Erythroblast (primary cell): ENCODE measurements at regions not wholly inside any gene's neighbourhood (a gene's known extent, or its start where the extent isn't known, plus 50 kb on each side); places are given as distances from the start of the nearest gene placed in this dataset.

Source experiments
- GATA1 ChIP-seq: IDR thresholded peaks from 2 replicates; pipeline ENCODE4 v1.6.1; 2011; ENCODE audit warnings: low read depth, mild to moderate bottlenecking, control low read depth, low read length, moderate library complexity
- POLR2A ChIP-seq: IDR thresholded peaks from 2 replicates; pipeline ENCODE4 v1.6.1; 2011; ENCODE audit warnings: mild to moderate bottlenecking, low read length

- TF ChIP-seq POLR2A (no peak), GATA1 (no peak)
These were observed 144.5 kb upstream of the GATA6 start for GRCh38 chr18:22024924-22025323.
